ENCODE measurements at regions not wholly inside any gene's neighbourhood (a gene's known extent, or its start where the extent isn't known, plus 50 kb on each side); places are given as distances from the start of the nearest gene placed in this dataset.
"Not testable (repeated sequence)": the region's sequence is repeated elsewhere in the genome, so short reads cannot be mapped to it uniquely, and the experiment has no call there.

- peak; percentile 2 for DNase-seq
- H3K27me3 ChIP-seq (replicated peaks in 1 of 4; ENCODE audit: control extremely low read depth in 1 of 4, control insufficient read depth in 3 of 4, insufficient read depth in 4 of 4, low read length in 3 of 4); H3K27ac Mint-ChIP-seq; intact Hi-C loops (cut with micrococcal nuclease); H2AFZ ChIP-seq (ENCODE audit: insufficient read depth, low read depth, low read length, poor library complexity, severe bottlenecking); H3K4me1 ChIP-seq (ENCODE audit: control insufficient read depth in 2 of 2, insufficient read depth in 2 of 2, low read length in 2 of 2); H3K27ac ChIP-seq (ENCODE audit: low read length in 2 of 2); CTCF ChIA-PET; POLR2A ChIA-PET; H3K9me3 ChIP-seq (ENCODE audit: control extremely low read depth in 1 of 3, control insufficient read depth in 2 of 3, insufficient read depth in 1 of 3, low read length in 2 of 3); H3K9me3 Mint-ChIP-seq (ENCODE audit: insufficient read depth); H3K4me2 ChIP-seq (replicated peaks; ENCODE audit: low read depth, low read length, poor library complexity, severe bottlenecking); H3K36me3 ChIP-seq (replicated peaks in 1 of 2; ENCODE audit: control extremely low read depth in 1 of 2, control insufficient read depth in 1 of 2, extremely low read depth in 1 of 2, insufficient read depth in 2 of 2, low read length in 1 of 2); H3K4me1 Mint-ChIP-seq; H3K9ac ChIP-seq (ENCODE audit: low read length); ATAC-seq (ENCODE audit: low read depth); H4K20me1 ChIP-seq (ENCODE audit: control insufficient read depth, insufficient read depth, low read length, poor library complexity, severe bottlenecking); H3K4me3 Mint-ChIP-seq; H3K4me3 ChIP-seq (ENCODE audit: control extremely low read depth in 1 of 5, extremely low read depth in 1 of 5, insufficient read depth in 1 of 5, low read depth in 2 of 5, low read length in 4 of 5); H3K27me3 Mint-ChIP-seq; H3K79me2 ChIP-seq (ENCODE audit: control insufficient read depth, insufficient read depth, low read length): not testable (repeated sequence)
- WGBS (ENCODE audit: insufficient coverage), result no CpG with 5 or more reads among the region's 4 CpGs
These were observed 184.9 kb downstream of the ZNF92 start for GRCh38 chr7:65558584-65558983.

DNA sequence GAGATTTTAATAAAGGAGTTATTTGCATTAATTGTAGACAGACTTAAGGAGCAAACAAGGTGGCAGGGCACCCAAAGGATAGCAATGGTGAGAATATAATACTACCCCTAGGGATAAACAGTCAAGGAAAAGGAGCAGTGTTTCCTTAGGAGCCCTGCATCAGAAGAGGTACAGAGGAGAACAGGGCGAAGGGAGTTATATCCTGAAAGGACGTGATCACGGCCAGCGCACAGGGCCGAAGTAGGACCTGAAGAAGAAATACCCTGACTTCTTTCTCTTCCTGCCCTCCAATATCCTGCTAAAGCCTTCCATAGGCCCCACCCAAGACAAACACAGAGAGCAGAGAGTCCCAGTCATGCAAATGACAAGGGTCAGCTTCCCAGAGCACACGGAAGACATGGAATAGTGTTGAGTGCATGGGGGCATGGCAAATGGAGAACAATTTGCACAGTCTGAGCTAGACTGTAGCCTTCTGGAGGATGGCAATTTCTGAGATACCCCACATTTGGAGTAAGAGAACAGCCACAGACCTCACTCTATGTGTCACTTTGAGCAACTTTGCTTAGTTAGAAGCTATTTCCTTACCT, 188.2 kb downstream of the ZNF92 start:
- H3K9me3 Mint-ChIP-seq (ENCODE audit: insufficient read depth); H3K27me3 Mint-ChIP-seq; H3K9ac ChIP-seq (ENCODE audit: low read length); H4K20me1 ChIP-seq (ENCODE audit: control insufficient read depth, insufficient read depth, low read length, poor library complexity, severe bottlenecking); H3K27ac ChIP-seq (ENCODE audit: low read length in 2 of 2); H3K4me1 Mint-ChIP-seq; H3K9me3 ChIP-seq (ENCODE audit: control extremely low read depth in 1 of 3, control insufficient read depth in 2 of 3, insufficient read depth in 1 of 3, low read length in 2 of 3); H3K27me3 ChIP-seq (replicated peaks in 1 of 4; ENCODE audit: control extremely low read depth in 1 of 4, control insufficient read depth in 3 of 4, insufficient read depth in 4 of 4, low read length in 3 of 4); DNase-seq; H3K27ac Mint-ChIP-seq; H3K4me3 Mint-ChIP-seq; intact Hi-C loops (cut with micrococcal nuclease); CTCF ChIA-PET; H3K4me1 ChIP-seq (ENCODE audit: control insufficient read depth in 2 of 2, insufficient read depth in 2 of 2, low read length in 2 of 2); ATAC-seq (ENCODE audit: low read depth); H3K4me3 ChIP-seq (ENCODE audit: control extremely low read depth in 1 of 5, extremely low read depth in 1 of 5, insufficient read depth in 1 of 5, low read depth in 2 of 5, low read length in 4 of 5); H3K36me3 ChIP-seq (replicated peaks in 1 of 2; ENCODE audit: control extremely low read depth in 1 of 2, control insufficient read depth in 1 of 2, extremely low read depth in 1 of 2, insufficient read depth in 2 of 2, low read length in 1 of 2); H2AFZ ChIP-seq (ENCODE audit: insufficient read depth, low read depth, low read length, poor library complexity, severe bottlenecking); POLR2A ChIA-PET; H3K79me2 ChIP-seq (ENCODE audit: control insufficient read depth, insufficient read depth, low read length); H3K4me2 ChIP-seq (replicated peaks; ENCODE audit: low read depth, low read length, poor library complexity, severe bottlenecking): not testable (repeated sequence)
- no CpG with 5 or more reads among the region's 6 CpGs for WGBS (ENCODE audit: insufficient coverage)

DNA sequence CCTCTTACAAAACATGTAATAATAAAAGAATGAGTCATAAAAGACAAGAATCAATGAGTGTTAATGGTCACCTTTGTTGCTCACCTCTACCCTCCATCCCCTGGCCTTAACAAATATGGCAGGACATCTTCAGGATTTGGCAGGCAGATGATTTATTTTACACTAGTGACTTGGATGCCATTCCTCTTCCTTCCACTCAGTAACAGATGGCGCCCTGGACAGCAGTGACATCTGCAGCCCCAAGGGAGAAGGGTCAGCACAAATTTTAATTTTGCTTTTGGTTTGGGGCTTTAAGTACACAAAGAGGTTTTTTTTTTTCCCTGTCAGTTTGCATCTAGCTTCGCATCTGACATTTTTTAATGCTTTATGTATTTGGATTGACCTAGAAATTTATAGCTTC, 188.9 kb downstream of the ZNF92 start:
- H3K27ac ChIP-seq (ENCODE audit: low read length in 2 of 2); H3K4me1 Mint-ChIP-seq; POLR2A ChIA-PET; H3K27me3 ChIP-seq (replicated peaks in 1 of 4; ENCODE audit: control extremely low read depth in 1 of 4, control insufficient read depth in 3 of 4, insufficient read depth in 4 of 4, low read length in 3 of 4); H3K4me2 ChIP-seq (replicated peaks; ENCODE audit: low read depth, low read length, poor library complexity, severe bottlenecking); DNase-seq; H3K9me3 Mint-ChIP-seq (ENCODE audit: insufficient read depth); H4K20me1 ChIP-seq (ENCODE audit: control insufficient read depth, insufficient read depth, low read length, poor library complexity, severe bottlenecking); H3K4me1 ChIP-seq (ENCODE audit: control insufficient read depth in 2 of 2, insufficient read depth in 2 of 2, low read length in 2 of 2); H3K9me3 ChIP-seq (ENCODE audit: control extremely low read depth in 1 of 3, control insufficient read depth in 2 of 3, insufficient read depth in 1 of 3, low read length in 2 of 3); H3K9ac ChIP-seq (ENCODE audit: low read length); intact Hi-C loops (cut with micrococcal nuclease); H3K4me3 ChIP-seq (ENCODE audit: control extremely low read depth in 1 of 5, extremely low read depth in 1 of 5, insufficient read depth in 1 of 5, low read depth in 2 of 5, low read length in 4 of 5); H3K36me3 ChIP-seq (replicated peaks in 1 of 2; ENCODE audit: control extremely low read depth in 1 of 2, control insufficient read depth in 1 of 2, extremely low read depth in 1 of 2, insufficient read depth in 2 of 2, low read length in 1 of 2); CTCF ChIA-PET; H2AFZ ChIP-seq (ENCODE audit: insufficient read depth, low read depth, low read length, poor library complexity, severe bottlenecking); H3K4me3 Mint-ChIP-seq; H3K27ac Mint-ChIP-seq; H3K27me3 Mint-ChIP-seq; H3K79me2 ChIP-seq (ENCODE audit: control insufficient read depth, insufficient read depth, low read length): not testable (repeated sequence)
- ATAC-seq (ENCODE audit: low read depth), result peak; percentile 33
- no CpG with 5 or more reads among the region's 2 CpGs for WGBS (ENCODE audit: insufficient coverage)

DNA sequence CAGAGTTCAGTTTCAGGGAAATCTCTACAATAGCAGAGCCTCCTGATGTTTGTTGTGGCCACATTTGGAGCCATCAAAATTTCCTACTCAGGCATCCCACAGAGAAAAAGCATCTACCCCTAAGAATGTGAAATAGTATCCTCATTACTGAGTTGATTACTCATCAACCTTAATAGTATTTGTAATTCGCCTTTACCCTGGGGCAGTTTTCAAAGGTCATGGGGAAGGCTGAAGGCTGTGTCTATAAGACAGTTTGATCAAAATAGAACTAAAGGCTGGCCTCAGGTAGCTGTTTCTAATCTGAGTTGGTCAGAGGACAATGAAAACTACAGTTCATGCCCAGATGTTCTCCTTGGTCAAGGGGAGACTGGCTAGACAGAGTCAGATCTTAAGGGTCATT, 189.7 kb downstream of the ZNF92 start:
- DNase-seq; H3K4me3 ChIP-seq (ENCODE audit: control extremely low read depth in 1 of 5, extremely low read depth in 1 of 5, insufficient read depth in 1 of 5, low read depth in 2 of 5, low read length in 4 of 5); ATAC-seq (ENCODE audit: low read depth); H3K27me3 ChIP-seq (replicated peaks in 1 of 4; ENCODE audit: control extremely low read depth in 1 of 4, control insufficient read depth in 3 of 4, insufficient read depth in 4 of 4, low read length in 3 of 4); H4K20me1 ChIP-seq (ENCODE audit: control insufficient read depth, insufficient read depth, low read length, poor library complexity, severe bottlenecking); intact Hi-C loops (cut with micrococcal nuclease); H3K27me3 Mint-ChIP-seq; H3K9ac ChIP-seq (ENCODE audit: low read length); H2AFZ ChIP-seq (ENCODE audit: insufficient read depth, low read depth, low read length, poor library complexity, severe bottlenecking); H3K27ac Mint-ChIP-seq; H3K79me2 ChIP-seq (ENCODE audit: control insufficient read depth, insufficient read depth, low read length); H3K9me3 ChIP-seq (ENCODE audit: control extremely low read depth in 1 of 3, control insufficient read depth in 2 of 3, insufficient read depth in 1 of 3, low read length in 2 of 3); H3K4me3 Mint-ChIP-seq; POLR2A ChIA-PET; H3K4me2 ChIP-seq (replicated peaks; ENCODE audit: low read depth, low read length, poor library complexity, severe bottlenecking); H3K4me1 Mint-ChIP-seq; H3K4me1 ChIP-seq (ENCODE audit: control insufficient read depth in 2 of 2, insufficient read depth in 2 of 2, low read length in 2 of 2); H3K27ac ChIP-seq (ENCODE audit: low read length in 2 of 2); CTCF ChIA-PET; H3K36me3 ChIP-seq (replicated peaks in 1 of 2; ENCODE audit: control extremely low read depth in 1 of 2, control insufficient read depth in 1 of 2, extremely low read depth in 1 of 2, insufficient read depth in 2 of 2, low read length in 1 of 2); H3K9me3 Mint-ChIP-seq (ENCODE audit: insufficient read depth): not testable (repeated sequence)
- WGBS (ENCODE audit: insufficient coverage), result no CpG with 5 or more reads among the region's 1 CpG

Data from B cell (primary cell).